ENCODE measurements at regions not wholly inside any gene's neighbourhood (a gene's known extent, or its start where the extent isn't known, plus 50 kb on each side); places are given as distances from the start of the nearest gene placed in this dataset.

GRCh38 chr5:101390151-101390908 is 487.2 kb upstream of the ST8SIA4 start:
- peak; percentile 76 for ATAC-seq
- no peak for TF ChIP-seq OSR1 (CRISPR knock-in tag; IDR thresholded peaks at IDR 0.05)
- no peak for TF ChIP-seq POU6F1 (CRISPR knock-in tag; IDR thresholded peaks at IDR 0.05; ENCODE audit: borderline replicate concordance, low read depth)
- no peak for TF ChIP-seq CSRNP3 (CRISPR knock-in tag; IDR thresholded peaks at IDR 0.05)
- no peak for TF ChIP-seq ZNF565 (CRISPR knock-in tag; conservative IDR thresholded peaks at IDR 0.05; ENCODE audit: low read depth)
- TF ChIP-seq BACH2 (CRISPR knock-in tag; IDR thresholded peaks at IDR 0.05; ENCODE audit: borderline replicate concordance): no peak
- no peak for TF ChIP-seq TOX (CRISPR knock-in tag; IDR thresholded peaks at IDR 0.05; ENCODE audit: borderline replicate concordance)
- TF ChIP-seq RARB (CRISPR knock-in tag; IDR thresholded peaks at IDR 0.05): no peak
- no peak for TF ChIP-seq TSHZ2 (CRISPR knock-in tag; IDR thresholded peaks at IDR 0.05)
- no peak for TF ChIP-seq ZNF8 (CRISPR knock-in tag; IDR thresholded peaks at IDR 0.05)
- TF ChIP-seq TCF4 (CRISPR knock-in tag; IDR thresholded peaks at IDR 0.05; ENCODE audit: borderline replicate concordance): no peak
- TF ChIP-seq ARNTL (CRISPR knock-in tag; IDR thresholded peaks at IDR 0.05; ENCODE audit: borderline replicate concordance, low read depth): no peak
- no peak for TF ChIP-seq ZC3H10 (CRISPR knock-in tag; IDR thresholded peaks at IDR 0.05)
- TF ChIP-seq SNAI2 (CRISPR knock-in tag; IDR thresholded peaks at IDR 0.05): no peak
- TF ChIP-seq ZNF70 (CRISPR knock-in tag; IDR thresholded peaks at IDR 0.05): no peak
- TF ChIP-seq ZFP30 (CRISPR knock-in tag; IDR thresholded peaks at IDR 0.05): no peak

- no peak for ATAC-seq
- TF ChIP-seq TCF4 (CRISPR knock-in tag; IDR thresholded peaks at IDR 0.05; ENCODE audit: borderline replicate concordance): no peak
- TF ChIP-seq ZFP3 (CRISPR knock-in tag; IDR thresholded peaks at IDR 0.05): no peak
- no peak for TF ChIP-seq TOX (CRISPR knock-in tag; IDR thresholded peaks at IDR 0.05; ENCODE audit: borderline replicate concordance)
- no peak for TF ChIP-seq ZNF70 (CRISPR knock-in tag; IDR thresholded peaks at IDR 0.05)
- TF ChIP-seq CSRNP3 (CRISPR knock-in tag; IDR thresholded peaks at IDR 0.05): no peak
- TF ChIP-seq PATZ1 (CRISPR knock-in tag; IDR thresholded peaks at IDR 0.05; ENCODE audit: borderline replicate concordance): no peak
- TF ChIP-seq ARNTL (CRISPR knock-in tag; IDR thresholded peaks at IDR 0.05; ENCODE audit: borderline replicate concordance, low read depth): no peak
- TF ChIP-seq ESRRG (CRISPR knock-in tag; IDR thresholded peaks at IDR 0.05): no peak
- no peak for TF ChIP-seq RARB (CRISPR knock-in tag; IDR thresholded peaks at IDR 0.05)
- no peak for TF ChIP-seq BACH2 (CRISPR knock-in tag; IDR thresholded peaks at IDR 0.05; ENCODE audit: borderline replicate concordance)
- TF ChIP-seq TSHZ2 (CRISPR knock-in tag; IDR thresholded peaks at IDR 0.05): no peak
- TF ChIP-seq OSR1 (CRISPR knock-in tag; IDR thresholded peaks at IDR 0.05): no peak
- no peak for TF ChIP-seq ZFP30 (CRISPR knock-in tag; IDR thresholded peaks at IDR 0.05)
These were observed 482.2 kb upstream of the ST8SIA4 start for GRCh38 chr5:101385276-101385675.
